ENCODE measurements at regions not wholly inside any gene's neighbourhood (a gene's known extent, or its start where the extent isn't known, plus 50 kb on each side); places are given as distances from the start of the nearest gene placed in this dataset.

DNA sequence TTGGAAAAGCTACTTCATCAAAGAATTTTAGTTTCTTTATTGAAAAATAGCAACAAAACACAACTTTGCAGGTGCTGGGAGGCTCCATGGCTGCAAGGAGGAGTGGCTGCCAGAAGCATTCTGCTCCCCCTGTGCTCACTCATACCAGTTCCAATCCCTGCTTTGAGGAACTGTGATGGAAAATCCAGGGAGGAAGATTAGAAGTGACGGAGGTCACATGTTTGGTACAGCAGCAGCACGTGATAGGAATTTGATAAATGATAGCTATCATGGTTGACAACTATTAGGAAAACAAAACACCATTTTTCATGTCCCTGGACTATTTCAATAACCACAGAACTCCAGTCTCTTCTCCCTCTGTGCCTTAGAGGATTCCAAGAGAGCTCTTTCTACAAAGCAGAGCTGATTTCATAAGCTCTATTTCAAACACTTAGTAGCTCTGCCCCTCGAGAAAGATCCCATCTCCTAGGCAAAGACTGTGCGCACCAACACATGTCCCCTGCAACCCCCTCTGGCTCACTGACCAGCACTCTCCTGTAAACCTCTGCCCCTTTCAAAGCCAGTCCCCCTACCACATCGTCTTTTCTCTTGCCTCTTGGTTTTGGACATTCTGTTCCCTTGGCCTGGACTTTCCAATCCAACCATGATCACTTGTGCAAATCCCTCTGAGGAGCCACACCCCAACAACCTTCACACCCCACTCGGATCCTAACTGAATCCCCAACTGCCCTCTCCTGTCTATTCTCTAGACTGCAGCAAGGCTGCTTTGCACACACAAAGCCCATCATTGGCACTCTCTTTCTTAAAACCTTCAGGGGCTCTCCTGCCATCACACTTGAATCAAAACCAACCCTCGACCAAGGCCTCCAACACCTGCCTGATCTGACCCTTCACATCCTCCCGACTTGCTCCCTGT is 352.4 kb upstream of the PKDCC start:
- no peak for DNase-seq (ENCODE audit: low spot score)

DNA sequence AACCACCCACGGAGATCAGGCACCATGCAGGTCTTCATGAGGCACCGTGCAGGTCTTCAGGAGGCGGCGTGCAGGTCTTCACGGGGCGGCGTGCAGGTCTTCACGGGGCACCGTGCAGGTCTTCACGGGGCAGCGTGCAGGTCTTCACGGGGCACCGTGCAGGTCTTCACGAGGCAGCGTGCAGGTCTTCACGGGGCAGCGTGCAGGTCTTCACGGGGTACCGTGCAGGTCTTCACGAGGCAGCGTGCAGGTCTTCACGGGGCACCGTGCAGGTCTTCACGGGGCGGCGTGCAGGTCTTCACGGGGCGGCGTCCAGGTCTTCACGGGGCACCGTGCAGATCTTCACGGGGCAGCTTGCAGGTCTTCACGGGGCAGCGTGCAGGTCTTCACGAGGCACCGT is 350.4 kb upstream of the PKDCC start:
- DNase-seq (ENCODE audit: low spot score) = no peak

DNA sequence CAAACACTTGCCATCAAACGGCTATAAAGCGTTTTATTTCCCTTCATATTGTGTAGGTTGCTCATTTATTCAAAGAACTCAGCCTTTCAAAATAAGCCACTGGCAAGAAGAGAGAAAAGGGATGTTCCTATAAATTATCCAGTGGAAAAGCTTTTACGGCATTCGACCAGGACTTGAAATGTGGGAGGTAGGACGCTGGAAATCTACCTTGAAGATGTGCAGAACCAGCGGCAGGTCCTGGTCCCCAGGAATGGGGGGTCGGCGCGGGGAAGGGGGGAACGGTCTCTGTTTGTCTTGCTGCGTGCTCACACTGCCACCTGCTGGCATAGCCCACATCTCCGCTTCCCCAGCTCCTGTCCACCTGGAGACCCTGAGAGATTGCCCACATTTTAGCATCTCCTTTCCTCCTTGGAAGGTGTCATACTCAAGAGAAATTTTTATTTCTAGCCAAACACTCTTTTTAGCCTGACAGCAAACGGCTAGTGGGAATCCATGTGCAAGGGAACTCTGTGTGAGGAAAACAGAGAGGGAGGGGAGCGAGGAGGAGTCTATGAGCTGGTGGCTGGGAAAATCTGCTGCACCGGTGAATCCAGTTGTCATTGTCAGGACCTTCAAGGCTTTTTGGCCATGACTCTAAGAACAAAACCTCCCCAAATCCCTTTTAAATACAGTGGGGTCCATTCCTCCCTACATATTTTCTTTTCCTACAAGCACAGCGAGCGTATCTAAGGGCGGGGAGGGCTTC is 349.0 kb upstream of the PKDCC start:
- DNase-seq (ENCODE audit: low spot score) = no peak

DNA sequence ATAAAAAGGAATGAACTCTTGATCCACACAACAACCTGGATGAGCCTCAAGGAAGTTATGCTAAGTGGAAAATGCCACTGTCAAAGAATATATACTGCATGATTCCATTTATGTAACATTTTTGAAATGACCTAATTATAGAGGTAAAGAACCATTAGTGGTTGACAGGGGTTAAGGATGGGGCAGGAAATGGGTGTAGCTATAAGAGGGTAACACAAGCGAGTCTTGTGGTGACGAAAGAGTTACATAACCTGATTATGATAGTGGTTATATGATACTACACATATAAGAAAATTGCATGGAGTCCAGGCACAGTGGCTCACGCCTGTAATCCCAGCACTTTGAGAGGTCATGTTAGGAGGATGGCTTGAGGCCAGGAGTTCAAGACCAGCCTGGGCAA is 346.6 kb upstream of the PKDCC start:
- no peak for DNase-seq (ENCODE audit: low spot score)

DNA sequence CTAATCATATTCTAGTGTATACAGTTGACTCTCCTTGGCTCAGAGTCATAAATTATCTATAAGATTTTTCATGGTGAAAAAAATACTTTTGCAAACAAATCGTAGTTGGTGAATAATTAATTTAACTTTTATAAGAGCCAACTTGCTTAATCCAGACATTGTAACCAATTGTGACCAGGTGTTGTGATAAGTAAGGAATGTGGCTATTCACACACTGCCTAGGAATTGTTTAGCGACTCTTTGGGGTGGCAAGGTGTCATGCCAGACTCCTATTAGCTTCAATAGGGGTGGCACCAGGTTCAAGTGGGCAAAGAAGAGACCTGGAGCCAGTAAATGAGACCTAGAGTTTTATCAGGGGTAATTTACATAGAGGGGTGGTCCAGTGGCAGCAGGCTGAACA is 344.7 kb upstream of the PKDCC start:
- no peak for DNase-seq (ENCODE audit: low spot score)

DNA sequence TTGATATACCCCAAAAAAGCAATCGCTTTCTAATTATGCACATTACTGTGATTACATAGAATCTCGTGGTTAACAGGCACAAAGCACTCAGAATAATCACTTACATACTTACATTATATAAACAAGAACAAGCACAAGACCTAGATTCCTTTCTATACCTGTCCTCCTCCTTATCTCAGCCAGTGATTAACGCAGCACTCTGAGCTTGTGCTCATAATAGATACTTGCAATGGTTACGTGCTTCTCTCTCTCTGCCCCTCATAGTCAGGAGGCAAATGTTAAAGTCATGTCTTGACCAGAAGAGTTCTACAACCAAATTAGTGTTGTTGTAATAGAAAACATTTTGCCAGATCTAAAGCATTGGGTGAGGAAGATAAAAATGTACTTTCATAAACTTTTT is 342.2 kb upstream of the PKDCC start:
- DNase-seq (ENCODE audit: low spot score) = no peak

DNA sequence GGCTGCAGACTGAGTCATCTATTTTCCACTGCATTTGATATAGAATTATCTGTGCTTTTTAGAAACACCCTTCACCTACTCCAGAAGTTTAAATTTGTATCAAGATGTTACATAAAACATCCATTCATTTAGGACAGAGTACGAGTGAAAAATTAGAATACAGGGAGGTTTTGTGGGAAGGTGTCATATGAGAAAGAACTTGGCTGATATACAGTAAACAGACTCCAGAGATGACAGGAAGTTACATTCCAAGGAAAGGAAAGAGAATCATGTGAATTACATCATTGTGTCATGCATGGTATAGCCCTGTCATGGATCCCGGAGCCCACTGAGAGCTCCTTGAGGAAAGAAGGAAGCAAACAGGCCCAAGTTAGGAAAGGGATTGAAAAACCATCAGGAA is 341.5 kb upstream of the PKDCC start:
- DNase-seq (ENCODE audit: low spot score) = no peak

DNA sequence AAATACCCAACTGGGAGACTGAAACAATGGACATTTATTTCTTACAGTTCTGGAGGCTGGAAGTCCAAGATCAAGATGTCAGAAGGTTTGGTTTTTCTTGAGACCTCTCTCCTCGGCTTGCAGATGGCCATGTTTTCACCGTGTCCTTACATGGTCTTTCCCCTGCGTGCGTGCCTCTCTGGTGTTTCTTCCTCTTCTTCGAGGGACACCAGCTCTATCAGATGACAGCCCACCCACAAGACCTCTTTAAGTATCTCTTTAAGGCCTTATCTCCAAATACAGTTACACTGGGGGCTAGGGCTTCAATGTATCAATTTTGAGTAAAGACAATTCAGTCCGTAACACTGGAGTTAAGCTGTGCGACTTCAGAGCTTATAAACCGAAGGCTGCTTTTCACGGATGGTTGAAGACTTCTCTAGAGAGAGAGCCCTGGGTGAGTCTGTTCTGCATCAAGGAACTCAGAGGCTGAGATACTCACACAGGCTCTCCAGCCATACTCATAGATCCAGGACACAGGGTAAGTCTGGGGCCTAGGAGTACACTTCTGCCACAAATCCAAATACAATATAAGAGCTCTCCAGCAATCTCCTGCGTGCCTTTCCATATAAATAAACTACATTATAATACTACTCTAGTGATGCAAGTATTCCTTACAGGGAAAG is 339.9 kb upstream of the PKDCC start:
- no peak for DNase-seq (ENCODE audit: low spot score)

DNA sequence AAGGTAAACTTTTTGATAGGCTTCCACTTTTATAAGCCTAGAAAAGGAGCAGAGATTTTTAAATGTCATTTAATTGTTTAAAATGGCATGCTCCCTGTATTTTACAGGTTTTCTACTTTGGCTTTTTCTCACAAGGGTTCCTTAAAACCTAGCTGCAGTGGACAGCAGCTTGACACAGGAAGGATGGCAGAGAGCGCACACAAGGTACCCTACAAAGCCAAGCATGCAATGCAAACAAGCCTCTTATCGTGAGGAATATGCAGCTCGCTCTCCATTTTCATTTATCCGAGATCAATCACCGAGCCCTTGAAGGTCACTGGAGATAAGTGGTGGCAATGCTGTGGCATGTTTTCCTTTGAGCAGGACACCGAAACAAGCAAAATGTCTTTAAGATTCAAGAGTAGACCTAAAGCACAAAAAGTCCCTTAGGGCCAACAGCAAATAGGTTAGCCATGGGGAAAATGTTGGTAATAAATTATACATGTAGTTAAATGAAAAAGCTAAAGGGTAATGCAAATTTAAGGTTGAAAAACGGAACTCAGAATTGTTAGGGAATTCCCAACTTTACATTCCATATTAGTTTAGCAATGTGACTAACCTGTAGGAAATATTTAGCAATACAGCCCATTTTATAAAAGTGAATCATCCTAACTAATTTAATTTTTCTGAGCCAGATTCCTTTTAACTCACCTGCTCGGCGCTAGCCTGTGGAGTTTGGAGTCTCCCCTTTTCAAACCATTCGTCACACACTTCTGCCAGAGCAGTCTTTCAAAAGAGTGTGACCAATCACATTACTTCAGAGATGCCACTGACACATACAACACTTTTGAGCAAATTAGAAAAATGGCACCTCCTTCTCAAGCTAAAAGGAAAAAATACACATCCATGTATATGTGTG is 337.9 kb upstream of the PKDCC start:
- DNase-seq (ENCODE audit: low spot score) = no peak

DNA sequence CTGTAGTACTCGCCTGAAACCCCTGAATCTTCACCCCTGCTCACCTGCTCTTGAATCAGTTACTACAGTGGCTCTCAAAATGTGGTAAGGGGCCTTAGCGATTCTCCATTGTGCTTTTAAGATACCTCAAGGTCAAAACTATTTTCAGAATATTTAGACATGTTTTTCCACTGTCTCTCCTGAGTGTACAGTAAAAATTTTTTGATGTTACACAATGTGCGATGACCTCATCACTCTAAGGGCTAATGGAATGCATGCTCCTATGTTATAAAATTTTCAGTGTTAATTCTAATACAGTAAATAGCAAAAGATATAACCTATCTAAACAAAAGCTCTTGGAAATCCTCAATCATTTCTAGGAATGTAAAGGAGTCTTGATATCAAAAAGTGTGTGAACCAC is 336.9 kb upstream of the PKDCC start:
- DNase-seq (ENCODE audit: low spot score) = no peak

DNA sequence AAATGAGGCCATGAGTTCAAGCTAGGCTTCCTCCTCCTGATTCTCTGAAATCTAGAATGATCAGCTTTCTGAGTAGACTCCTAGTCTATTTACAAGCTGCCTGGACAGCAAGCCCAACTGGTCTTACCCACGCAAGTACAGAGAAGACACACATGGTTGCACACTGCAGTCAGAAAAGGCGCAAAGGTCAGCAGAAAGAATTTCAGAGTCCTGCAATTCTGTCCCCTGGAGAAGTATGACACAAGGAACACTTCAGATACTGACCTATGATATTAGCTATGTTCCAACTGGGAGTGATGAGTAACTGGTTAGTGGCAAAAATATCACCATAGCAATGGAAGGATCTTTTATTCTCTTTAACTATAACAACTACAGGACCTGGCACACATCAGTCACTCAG is 336.1 kb upstream of the PKDCC start:
- DNase-seq (ENCODE audit: low spot score) = no peak

DNA sequence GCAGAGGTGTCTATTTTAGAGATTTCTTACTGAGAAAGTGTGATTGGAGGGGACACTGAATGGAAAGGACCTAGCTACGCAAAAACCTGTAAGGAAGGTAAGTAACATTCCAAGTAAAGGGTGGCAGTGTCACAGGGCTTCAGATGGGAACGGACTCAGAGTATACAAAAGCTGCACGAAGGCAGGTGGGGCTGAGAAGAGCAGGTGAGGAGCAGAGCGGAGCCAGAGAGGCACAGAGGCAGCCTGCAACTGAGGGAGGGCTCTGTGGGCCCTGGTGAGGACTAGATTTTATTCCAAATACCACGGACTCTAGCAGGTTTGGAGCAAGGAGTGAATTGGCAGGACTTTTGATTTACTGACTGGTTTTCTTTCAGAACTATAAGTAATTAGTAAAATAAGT is 331.3 kb upstream of the PKDCC start:
- no peak for DNase-seq (ENCODE audit: low spot score)

DNA sequence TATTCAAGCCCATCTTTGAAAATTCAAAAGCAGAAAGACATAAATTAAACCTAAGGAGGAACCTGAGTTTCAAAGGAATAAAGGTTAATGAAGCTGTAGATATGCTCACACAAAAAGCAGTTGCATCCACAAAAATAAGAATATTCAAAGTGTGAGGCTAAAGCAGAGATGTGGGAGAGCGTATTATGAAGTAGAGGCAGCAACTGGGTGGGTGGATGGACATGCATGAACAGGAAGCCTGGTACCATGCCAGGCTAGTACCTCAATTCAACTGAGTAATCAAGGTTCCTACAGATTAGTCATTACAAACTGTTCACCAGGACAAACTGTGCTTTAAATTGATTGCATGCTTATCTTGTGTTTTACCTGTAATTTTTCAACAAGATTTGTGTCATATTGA is 330.0 kb upstream of the PKDCC start:
- no peak for DNase-seq (ENCODE audit: low spot score)

DNA sequence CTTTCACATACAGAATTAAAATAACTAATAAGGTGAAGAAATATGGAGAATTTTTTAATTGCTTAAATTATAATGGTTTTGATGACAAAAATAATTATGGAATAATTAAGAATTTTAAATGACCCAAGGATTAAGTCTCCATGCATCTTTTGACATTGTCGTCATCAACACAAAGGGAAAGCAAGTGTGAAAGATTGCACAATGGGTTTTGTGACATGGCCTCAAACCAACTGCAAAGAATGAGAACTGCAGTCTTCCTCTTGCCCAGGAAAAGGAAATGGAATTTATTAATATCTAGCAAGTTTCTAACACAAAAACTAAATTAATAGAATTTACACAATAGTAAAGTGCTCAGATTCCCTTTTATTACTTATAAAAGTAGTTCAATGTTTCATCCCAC is 329.1 kb upstream of the PKDCC start:
- DNase-seq (ENCODE audit: low spot score) = no peak

DNA sequence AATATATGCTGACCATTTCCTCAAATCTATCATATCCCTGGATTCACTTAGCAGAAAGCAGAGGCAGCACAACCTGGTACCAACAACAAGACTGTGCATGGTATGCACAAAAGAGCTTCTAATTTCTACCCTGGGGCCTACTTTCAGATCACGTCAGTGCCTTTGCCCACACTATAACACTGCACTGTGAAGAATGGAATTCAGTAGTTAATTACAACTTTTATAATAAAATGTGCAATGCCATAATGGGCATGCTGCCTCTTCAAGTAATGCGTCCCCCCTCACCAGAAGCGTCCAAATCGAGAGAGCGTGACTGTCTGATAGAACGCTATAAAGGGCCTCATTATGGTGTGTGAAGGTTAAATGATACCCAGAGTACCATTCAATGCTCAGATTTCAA is 328.1 kb upstream of the PKDCC start:
- DNase-seq (ENCODE audit: low spot score) = no peak

DNA sequence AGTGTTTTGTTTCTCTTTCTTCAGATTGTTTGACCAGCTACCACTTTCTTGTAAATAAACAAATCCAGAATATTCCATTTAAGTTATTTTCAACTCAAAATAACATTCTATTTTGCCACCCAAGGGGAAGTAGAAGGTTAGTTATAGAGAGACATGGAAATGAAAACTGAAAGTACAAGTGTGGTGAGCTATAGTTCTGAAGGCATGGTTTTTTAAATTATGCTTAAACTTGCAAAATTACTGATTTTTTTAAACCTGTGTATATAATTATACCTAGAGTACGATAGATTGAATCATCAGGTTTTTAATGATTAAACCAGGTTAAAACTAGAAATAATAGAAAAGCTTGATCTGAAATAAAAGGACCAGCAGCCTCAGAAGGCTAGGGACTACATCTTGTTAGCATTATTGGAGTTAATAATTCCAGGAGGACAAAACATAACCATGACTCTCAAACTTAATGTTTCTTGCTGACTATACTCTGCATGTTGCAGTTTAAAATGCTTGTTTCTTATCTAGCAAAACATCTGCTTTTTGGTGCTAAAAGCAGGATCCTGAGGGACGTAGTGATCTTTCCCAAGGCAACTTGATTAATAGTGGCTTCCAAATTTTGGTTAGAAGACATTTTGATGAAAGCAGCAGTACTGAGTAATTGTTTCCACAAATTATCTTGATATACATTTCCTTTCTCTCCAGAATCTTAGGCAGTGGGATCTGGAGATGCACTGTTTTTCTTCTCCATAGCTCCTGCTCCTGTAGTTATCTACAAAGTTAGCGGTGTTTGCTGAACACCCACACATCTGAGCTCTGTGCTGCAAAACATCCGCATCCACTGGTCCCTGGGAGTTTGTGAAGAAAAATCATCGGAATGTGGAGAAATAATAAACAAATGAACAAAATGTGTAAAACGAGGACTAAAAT is 327.2 kb upstream of the PKDCC start:
- no peak for DNase-seq (ENCODE audit: low spot score)

DNA sequence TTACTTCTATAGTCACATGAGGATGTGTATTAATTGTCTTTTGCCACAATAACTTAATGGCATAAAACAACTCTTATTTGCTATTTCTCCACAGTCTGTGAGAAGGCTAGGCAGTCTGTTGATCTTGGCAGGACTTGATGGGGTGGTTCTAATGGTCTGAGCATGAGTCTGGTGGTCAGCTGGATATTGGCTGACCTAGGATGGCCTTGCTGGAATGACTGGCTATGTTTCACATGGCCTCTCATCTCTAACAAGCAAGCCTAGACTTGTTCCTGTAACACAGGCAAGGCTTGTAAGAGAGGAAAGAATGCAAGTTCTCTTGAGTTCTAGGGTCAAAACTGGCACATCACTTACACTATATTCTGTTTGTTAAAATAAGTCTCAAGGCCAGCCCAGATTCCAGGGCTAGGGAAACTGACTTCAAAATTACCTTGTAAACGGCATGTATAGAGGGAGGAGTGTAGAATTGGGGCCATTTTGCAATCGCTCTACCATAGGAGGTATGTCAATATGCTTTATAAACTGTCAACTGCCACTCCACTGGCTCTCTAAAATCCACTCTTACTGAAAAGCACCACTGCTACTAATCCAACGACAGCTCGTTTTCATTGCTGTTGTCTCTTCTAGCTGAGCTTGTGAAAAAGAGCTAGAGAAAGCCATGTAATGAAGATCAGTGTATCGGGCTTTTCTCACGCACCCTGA is 325.0 kb upstream of the PKDCC start:
- DNase-seq (ENCODE audit: low spot score) = no peak

DNA sequence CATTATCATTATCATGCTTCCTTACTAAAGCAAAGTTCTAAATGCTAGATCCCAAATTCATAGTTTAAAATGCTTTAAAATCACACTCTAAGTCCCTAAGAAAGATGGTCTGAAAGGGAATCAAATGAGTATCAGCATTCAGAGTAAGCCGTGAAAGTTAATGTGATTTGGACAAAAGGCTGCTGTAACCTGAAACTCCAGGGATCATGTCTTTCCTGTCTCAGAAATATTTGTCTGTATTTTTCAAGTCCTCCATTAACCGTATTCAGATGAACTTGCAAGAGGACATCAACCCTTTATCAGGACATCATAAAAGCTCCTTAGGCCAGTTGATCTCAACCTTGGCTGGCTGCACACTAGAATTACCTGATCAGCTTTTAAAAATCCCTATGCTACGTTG is 324.3 kb upstream of the PKDCC start:
- no peak for DNase-seq (ENCODE audit: low spot score)

DNA sequence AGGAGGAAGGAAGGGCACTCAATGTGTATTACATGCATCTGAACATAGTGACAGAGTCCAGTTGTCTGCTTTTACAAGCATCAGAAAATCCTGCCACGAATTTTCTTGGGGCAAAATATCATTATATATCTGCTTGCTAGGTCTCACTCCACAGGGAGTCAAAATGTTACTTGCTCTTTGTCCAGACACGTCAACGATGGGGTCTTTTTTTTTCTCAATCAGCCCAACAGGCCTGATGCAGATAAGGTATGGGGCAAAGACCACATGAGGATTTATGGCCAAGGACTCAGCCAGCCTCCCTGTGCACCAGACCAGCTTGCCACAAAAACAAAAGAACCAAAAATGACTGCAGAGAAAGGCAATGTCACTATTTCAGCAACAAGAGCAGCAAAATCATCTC is 323.4 kb upstream of the PKDCC start:
- no peak for DNase-seq (ENCODE audit: low spot score)

DNA sequence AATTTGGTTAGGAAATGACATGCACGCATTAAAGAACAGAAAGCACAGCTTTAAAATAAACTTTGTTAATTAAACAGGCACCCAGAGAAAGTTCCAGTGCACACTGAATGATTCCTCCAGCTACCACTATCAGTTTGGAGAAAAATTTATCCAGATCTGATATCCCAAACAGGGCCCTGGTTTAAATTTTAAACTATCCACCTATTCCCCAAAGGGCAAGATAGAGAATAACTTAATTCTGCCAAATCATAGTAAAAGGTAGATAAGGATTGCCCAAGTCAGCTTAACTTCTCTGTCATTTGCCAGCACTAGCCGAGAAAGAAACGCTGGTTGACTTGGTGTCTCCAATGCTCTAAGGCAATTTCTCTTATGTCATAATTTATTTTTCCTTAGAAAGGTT is 321.9 kb upstream of the PKDCC start:
- DNase-seq (ENCODE audit: low spot score) = no peak
